A673 (cell line): ENCODE measurements at regions not wholly inside any gene's neighbourhood (a gene's known extent, or its start where the extent isn't known, plus 50 kb on each side); places are given as distances from the start of the nearest gene placed in this dataset.

Experiments used
- BruUV-seq: library from RNA; stranded (reverse); fragments of 400-500 nt; replicated peaks from 2 replicates; lab custom pipeline; 2021; lab: Mats Ljungman, UMichigan
- CTCF ChIA-PET: fragments of 300-600 bp; sonication (Branson Sonifier 250); formaldehyde crosslinking; loops from one replicate; lab custom pipeline; 2022; ENCODE audit warnings: antibody characterized with exemption; lab: Charles Lee
- POLR2A ChIA-PET: fragments of 300-600 bp; sonication (Branson Sonifier 250); formaldehyde crosslinking; loops from one replicate; lab custom pipeline; 2022; ENCODE audit warnings: antibody characterized with exemption; ENCODE audit not compliant: low non-redundant PET; lab: Charles Lee
- DNase-seq: peaks from one replicate; pipeline ENCODE4 v3.0.0-alpha.2; 2015; ENCODE audit warnings: low spot score
- H3K27ac ChIP-seq: fragments of 200-600 bp; sonication (generic); 2 replicates; pipeline ENCODE4 v1.5.1; 2016; ENCODE audit warnings: mixed run types, low read depth, mild to moderate bottlenecking, mixed read lengths, antibody characterized with exemption, low read length; ENCODE audit not compliant: poor library complexity, severe bottlenecking
- H3K27me3 ChIP-seq: fragments of 200-600 bp; sonication (generic); replicated peaks from 2 replicates; pipeline ENCODE4 v1.6.1; 2017; ENCODE audit warnings: mixed run types, low read depth, mild to moderate bottlenecking, mixed read lengths, antibody characterized with exemption, low read length; ENCODE audit not compliant: insufficient read depth, poor library complexity
- H3K36me3 ChIP-seq: fragments of 200-600 bp; sonication (generic); 2 replicates; pipeline ENCODE4 v1.6.1; 2016; ENCODE audit warnings: mixed run types, mild to moderate bottlenecking, mixed read lengths, antibody characterized with exemption, low read length; ENCODE audit not compliant: insufficient read depth, poor library complexity, severe bottlenecking
- H3K4me1 ChIP-seq: fragments of 200-600 bp; sonication (generic); 2 replicates; pipeline ENCODE4 v1.6.1; 2017; ENCODE audit warnings: mixed run types, mild to moderate bottlenecking, mixed read lengths, antibody characterized with exemption, low read length; ENCODE audit not compliant: insufficient read depth, poor library complexity, severe bottlenecking
- H3K4me3 ChIP-seq: fragments of 200-600 bp; sonication (generic); 2 replicates; pipeline ENCODE4 v1.5.1; 2016; ENCODE audit warnings: low read depth, mixed run types, mild to moderate bottlenecking, mixed read lengths, low read length; ENCODE audit not compliant: poor library complexity, severe bottlenecking
- H3K9me3 ChIP-seq: fragments of 200-600 bp; sonication (generic); 2 replicates; pipeline ENCODE4 v1.6.1; 2016; ENCODE audit warnings: mixed run types, low read depth, mild to moderate bottlenecking, mixed read lengths, antibody characterized with exemption, low read length; ENCODE audit not compliant: poor library complexity, severe bottlenecking
- CTCF ChIP-seq: fragments of 300-800, 200-600 bp; sonication (generic); conservative IDR thresholded peaks from 2 replicates; pipeline ENCODE4 v1.5.1; 2017; ENCODE audit warnings: low read depth, mild to moderate bottlenecking, antibody characterized with exemption, low read length, moderate library complexity, mixed read lengths
- EZH2 ChIP-seq: fragments of 200-600 bp; sonication (generic); IDR thresholded peaks from 2 replicates; pipeline ENCODE4 v1.6.1; 2017; ENCODE audit warnings: borderline replicate concordance, low read depth, mild to moderate bottlenecking, mixed read lengths, antibody characterized with exemption, low read length; ENCODE audit not compliant: poor library complexity, severe bottlenecking
- intact Hi-C: fragments of 100-400 bp; cut with micrococcal nuclease; formaldehyde crosslinking; loops from one replicate; pipeline ENCODE4 v1.10.0; 2022; ENCODE audit not compliant: unreplicated experiment

DNA sequence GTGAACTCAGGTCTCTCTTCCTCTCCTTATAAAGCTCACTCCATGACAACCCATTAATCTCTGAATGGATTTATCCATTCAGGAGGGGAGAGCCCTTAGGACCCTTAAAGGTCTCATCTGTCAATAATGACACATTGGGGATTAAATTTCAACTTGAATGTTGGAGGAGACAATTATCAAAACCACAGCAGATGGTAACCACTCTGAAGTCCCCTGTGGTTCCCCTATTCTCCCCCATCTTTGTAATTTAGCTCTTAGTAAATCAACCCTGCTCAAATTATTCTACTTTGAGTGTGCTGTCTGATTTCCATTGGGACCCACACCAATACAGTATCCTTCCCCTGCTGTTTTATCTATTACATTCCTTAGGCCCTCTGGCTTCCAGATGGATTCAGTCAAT, 72.0 kb upstream of the RAI14 start:
- BruUV-seq = no TSS peak
- ChIA-PET POLR2A (no interaction called here), CTCF (no interaction called here)
- Histone ChIP-seq H3K27me3 (no peaks in the 10 kb centered on the region), H3K4me3 (no peak overlapping the region), H3K9me3 (no peaks in the 10 kb centered on the region), H3K36me3 (no peaks in the 10 kb centered on the region), H3K27ac (no peak overlapping the region), H3K4me1 (no peaks in the 10 kb centered on the region)
- TF ChIP-seq EZH2 (no peak), CTCF (no peak)
- DNase-seq = no peak
- intact Hi-C loops = no loop called here

DNA sequence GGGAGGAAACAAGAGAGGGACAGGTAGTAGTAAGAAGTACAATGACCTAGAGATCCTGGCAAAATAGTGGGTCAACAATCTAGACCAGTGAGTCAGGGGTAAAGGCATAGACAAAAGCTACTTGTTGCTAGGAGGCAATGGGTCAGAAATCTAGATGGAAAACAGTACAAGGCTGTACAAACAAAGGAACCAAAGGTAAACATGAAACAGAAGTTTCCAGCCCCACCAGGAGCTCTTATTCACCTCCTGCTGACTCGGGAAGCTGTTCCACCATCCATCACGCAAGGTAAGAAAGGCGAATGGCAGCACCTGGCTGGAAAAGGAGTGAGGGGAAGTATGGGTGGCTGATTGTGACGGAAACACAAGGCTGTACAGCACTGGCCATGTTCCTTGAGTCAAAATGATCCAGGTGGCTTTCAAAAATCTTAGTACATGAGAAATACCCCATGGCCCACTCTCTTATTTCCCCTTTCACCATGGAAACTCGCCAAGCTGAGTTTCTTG, 70.5 kb upstream of the RAI14 start:
- Histone ChIP-seq H3K9me3 (no peaks in the 10 kb centered on the region), H3K4me3 (no peak overlapping the region), H3K36me3 (no peaks in the 10 kb centered on the region), H3K27ac (no peak overlapping the region), H3K4me1 (no peaks in the 10 kb centered on the region), H3K27me3 (no peaks in the 10 kb centered on the region)
- ChIA-PET POLR2A (no interaction called here), CTCF (no interaction called here)
- TF ChIP-seq EZH2 = no peak
- no peak for TF ChIP-seq CTCF
- BruUV-seq = no TSS peak
- intact Hi-C loops = no loop called here
- no peak for DNase-seq

DNA sequence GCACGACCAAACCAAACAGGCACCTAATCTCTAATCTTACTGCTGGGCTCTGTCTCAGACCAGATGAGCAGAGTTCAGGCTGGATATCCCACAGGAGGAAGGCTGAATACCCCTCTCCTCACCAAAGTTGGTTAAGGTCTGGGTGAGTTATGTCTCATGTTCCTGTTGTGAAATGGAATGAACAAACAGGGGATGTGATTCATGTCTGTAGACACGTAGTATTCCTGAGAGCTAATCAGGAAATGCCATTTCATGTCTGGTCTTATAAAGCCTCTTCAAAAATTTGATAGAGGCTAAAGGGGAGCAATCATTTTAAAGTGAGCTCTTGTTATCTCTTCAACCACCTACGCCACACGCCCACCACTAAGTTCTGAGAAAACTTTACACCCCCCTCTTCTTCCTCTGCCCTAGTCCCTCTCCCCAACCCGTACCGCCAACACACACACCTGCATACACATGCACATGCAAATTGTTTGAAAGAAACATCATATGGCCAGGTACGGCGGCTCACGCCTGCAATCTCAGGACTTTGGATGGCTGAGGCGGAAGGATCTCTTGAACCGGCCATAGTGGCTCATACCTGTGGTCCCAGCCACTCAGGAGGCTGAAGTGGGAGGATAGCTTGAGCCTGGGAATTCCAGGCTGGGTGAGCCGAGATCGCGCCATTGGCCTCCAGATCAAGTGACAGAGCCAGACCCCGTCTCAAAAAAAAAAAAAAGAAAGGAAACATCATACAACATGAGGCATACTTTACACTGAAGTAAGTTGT, 69.8 kb upstream of the RAI14 start:
- BruUV-seq = no TSS peak
- peak; percentile 32 for DNase-seq
- CTCF ChIA-PET = no interaction called here
- intact Hi-C loops = no loop called here
- Histone ChIP-seq H3K4me1 (no peaks in the 10 kb centered on the region), H3K36me3 (no peaks in the 10 kb centered on the region), H3K27me3 (no peaks in the 10 kb centered on the region), H3K4me3 (no peak overlapping the region), H3K27ac (no peak overlapping the region), H3K9me3 (no peaks in the 10 kb centered on the region)
- TF ChIP-seq CTCF (no peak), EZH2 (no peak)
- POLR2A ChIA-PET = no interaction called here
